Fibroblast of upper back skin (primary cell): ENCODE measurements at regions not wholly inside any gene's neighbourhood (a gene's known extent, or its start where the extent isn't known, plus 50 kb on each side); places are given as distances from the start of the nearest gene placed in this dataset.
"Not testable (repeated sequence)": the region's sequence is repeated elsewhere in the genome, so short reads cannot be mapped to it uniquely, and the experiment has no call there.

Experiments
- DNase-seq: peaks from one replicate; pipeline ENCODE4 v3.0.0-alpha.2; 2013

DNA sequence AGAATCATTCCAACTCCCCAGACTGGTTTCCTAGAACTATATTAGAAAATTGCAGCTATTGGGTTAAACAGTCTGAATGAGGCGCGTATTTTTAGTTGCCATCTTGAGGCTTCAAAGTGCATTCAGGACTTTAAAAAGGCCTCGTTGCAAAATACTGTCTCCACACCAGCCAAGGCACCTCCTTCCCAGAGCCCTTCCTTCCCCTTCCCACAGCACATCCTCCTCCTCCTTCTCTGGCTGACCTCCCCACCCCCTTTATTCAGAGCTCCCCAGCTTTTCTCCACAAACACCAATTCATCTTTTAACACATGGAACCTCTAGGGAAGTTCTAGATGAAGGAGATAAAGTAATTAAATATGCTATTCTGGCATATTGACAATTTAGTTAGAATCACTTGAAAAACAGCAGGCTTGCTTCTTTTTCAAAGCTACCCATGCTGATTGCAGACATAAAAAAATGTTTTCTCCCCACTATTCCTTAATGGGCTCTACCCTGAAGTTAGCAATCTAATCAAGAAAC is 90.3 kb downstream of the RTP5 start:
- no peak for DNase-seq

- no peak for DNase-seq
Measured at GRCh38 chr2:241961454-241961853, 91.9 kb downstream of the RTP5 start.

- no peak for DNase-seq
Measured at GRCh38 chr2:241964133-241964532, 94.6 kb downstream of the RTP5 start.

DNA sequence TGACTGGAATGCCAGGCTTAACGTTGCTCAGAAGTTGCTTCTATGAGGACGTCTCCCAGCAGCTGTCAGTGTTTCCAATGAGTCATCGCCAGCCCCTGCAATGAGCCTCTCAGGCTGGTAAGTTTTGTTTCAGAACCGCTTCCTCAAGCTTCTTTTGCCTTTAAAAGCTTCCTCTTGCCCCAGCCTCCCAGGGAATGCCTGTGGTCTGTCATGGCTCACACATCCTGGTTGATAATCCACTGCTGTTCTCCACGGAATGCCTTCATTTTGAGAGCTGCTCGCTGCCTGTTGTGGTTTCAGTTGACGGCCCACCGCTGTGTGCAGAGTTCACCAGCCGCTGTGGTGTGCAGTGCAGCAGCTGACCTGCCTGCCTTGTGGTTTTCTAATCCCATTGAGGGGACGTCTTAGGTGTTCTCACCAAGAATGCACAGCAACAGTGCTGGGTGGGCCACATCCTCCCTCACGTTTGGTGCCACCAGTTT is 96.4 kb downstream of the RTP5 start:
- peak; percentile 99 for DNase-seq

DNA sequence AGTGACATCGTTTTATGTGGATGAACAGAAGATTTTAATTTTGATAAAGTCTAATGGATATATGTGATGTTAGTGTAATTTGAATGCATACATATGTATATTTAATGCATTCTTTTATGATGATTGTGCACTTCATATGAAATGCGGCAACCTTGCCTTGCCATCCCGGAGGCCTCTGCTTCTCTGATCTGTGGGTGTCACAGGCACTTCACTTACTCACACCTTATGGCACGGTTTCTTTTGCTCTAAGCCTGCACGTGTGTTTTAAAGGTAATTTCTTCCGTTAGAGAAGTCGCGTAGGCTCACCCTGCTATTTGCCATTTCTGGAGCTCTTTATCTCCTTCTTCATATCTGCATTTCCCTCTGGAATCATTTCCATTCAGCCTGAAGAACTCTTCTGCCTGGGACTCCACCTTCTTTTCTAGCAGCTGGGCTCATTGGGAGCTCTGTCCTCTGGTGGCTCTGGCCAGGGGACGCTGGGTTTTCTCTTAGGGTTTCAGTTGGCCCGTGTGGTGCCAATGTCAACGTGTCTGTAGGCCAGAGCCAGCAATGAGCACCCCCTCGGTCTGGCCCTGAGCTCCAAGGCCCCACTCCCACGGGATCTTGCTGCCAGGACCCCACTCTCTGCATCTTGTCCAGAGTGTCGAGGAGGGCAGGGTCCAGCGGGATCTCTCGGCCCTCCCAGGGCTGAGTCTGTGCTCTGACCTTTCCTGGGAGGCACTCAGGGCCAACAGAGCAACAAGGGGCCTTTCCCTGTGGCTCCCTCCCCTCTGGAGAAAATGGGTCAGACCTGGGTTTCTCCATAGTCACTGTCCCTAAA is 97.3 kb downstream of the RTP5 start:
- peak; percentile 19 for DNase-seq

DNA sequence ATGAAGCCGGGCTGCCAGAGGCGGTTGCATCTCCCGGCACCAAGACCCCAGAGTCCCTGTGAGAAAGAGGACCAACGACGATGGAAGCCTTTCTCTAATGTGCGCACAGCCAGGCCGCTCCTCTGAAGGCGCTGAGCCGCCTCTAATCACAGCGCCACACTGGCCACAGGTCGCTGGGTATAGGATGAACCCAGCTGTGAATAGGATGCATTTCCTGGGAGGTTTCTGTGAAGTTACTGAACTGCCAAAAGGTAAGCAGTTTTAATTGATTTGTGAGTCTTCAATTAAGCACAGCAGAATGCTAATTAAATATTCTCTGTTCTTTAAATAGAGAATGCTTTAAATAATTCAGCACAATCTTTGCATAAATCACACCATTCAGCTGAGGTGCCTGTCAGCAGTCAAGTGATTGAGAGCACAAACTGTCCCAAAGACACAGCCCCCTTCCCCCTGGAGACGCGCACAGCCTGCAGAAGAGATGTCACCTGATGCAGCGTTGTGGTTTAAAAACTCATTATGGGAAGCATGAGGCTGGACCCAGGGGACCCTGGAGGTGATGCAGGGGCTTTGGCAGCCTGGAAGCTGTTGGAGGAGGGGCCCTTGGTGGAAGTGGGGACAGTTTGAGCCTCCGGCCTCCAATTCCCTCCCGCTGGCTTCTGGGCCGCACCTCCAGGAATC is 98.1 kb downstream of the RTP5 start:
- DNase-seq, result no peak

GRCh38 chr2:241968417-241968816 is 98.9 kb downstream of the RTP5 start:
- DNase-seq, result no peak

DNA sequence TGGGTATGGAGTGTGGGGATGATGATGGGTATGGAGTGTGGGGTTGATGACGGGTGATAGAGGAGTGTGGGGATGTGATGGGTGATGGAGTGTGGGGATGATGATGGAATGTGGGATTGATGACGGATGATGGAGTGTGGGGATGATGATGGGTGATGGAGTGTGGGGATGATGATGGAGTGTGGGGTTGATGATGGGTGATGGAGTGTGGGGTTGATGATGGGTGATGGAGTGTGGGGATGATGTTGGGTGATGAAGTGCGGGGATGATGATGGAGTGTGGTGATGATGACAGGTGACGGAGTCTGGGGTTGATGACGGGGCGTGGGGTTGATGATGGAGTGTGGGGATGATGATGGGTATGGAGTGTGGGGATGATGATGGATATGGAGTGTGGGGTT is 99.7 kb downstream of the RTP5 start:
- DNase-seq, result not testable (repeated sequence)

DNA sequence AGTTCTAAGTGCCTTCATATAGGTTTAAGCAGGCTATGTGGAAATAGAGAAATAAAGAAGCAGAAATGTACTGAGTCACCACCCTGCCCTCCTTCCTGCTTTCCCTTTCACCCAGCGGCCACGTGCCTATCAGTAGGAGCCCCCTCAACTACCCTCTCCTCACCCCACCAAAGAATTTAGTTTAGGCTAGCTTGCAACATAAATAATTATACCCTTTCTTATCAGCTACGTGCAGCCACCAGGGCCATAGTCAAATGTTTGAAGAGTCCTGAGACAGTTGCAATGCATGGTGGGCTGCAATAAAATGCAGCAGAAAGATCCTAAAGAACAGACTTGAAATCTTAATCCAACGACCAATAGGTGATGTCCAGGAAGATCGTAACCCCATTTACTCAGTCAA is 101.2 kb downstream of the RTP5 start:
- no peak for DNase-seq

GRCh38 chr2:241974096-241974495 is 104.6 kb downstream of the RTP5 start:
- no peak for DNase-seq

DNA sequence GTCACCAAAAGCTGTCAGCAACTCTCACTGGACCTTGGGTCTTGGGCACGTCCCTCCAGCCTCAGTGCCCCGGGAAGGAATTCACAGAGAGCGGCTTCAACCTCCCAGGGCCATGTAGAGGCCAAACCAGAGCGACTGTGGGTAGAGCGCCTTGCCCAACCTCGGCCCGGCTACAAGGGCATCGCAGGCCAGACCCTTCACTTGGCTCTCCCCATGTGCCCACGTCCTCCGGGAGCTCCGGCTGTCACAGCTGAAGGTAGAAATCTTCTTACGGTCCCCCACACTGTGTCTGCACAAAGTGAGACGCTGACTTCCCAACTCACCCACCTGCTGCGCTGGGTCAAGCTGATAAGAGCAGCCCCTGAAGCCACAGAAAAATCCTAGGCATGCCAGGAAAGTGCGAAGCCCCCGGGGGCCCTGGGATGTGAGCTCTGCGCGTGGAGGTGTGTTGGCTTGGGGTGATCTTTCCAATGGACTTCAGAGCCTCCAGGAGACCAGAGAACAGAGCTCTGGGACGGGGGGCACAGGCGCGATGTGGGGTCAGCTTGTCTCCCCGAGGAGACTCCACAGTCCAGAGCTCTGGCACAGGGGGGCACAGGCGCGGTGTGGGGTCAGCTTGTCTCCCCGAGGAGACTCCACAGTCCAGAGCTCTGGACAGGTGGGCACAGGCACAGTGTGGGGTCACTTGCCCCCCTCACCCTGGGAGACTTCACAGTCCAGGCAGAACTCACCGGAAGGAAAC is 105.5 kb downstream of the RTP5 start:
- no peak for DNase-seq

DNA sequence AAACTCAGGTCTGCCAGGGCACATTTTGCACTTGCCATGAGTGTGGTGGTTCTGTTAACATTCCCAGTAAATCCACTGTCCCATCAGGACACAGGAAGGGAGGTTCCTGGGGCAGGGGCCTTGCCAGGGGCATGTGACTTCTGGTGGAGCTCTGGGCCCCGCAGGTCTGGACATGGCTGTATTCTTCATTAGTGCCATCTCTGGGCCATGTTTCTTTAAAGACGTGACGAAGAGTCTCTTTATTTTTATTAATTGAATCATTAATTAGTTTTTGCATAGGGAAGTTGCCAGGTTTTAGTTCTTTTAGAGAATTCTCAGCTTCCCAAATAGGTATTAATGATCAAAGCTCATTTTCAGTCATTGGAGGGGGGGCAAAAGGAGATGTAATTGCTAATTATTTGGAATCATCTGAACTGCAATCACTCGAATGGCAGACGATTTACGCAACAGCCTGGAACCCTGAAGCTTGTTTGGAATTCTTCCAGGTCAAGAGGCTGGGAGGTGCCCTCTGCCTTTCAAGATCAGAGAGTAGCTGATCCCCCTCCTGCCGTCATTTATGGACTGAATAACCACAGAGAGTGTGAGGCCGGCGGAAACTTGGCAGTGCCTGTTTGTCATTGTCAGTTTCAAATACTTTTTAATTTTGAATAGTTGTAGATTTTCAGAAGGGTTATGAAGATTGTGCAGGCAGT is 106.2 kb downstream of the RTP5 start:
- DNase-seq, result no peak

GRCh38 chr2:241976296-241976695 is 106.8 kb downstream of the RTP5 start:
- DNase-seq, result no peak

DNA sequence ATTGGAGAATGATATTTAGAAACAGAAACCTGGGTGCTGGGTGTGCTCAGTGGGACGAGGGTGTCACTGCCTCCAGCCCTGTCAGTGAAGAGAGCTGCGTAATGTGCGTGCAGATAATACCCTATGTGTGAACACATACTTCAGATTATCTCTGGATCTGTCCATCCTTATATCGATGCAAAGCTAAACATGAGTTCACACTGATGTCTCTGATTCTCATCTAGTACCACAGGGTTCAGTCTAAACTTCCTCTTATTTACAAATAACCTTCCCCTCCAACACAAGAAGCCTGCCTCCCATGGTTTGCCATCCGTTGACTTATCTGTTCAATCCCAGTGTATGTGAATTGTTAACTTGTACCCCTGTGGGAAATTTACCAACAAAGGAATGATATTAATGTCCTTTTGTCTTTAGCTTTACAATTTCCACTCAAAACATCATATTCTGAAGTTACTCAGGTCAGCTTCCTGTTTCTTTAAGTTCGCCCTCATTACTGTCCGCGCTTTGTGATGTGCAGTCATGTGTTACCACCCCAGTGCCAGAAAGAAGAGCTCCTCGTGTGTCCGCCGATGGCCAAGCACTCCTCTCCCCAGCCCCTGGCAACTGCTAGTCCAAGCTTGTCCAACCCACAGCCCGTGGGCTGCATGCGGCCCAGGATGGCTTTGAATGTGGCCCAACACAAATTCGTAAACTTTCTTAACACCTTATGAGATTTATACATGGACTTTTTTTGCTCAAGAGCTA is 108.2 kb downstream of the RTP5 start:
- no peak for DNase-seq

GRCh38 chr2:241978670-241979069 is 109.1 kb downstream of the RTP5 start:
- no peak for DNase-seq

GRCh38 chr2:241980193-241980592 is 110.7 kb downstream of the RTP5 start:
- no peak for DNase-seq

DNA sequence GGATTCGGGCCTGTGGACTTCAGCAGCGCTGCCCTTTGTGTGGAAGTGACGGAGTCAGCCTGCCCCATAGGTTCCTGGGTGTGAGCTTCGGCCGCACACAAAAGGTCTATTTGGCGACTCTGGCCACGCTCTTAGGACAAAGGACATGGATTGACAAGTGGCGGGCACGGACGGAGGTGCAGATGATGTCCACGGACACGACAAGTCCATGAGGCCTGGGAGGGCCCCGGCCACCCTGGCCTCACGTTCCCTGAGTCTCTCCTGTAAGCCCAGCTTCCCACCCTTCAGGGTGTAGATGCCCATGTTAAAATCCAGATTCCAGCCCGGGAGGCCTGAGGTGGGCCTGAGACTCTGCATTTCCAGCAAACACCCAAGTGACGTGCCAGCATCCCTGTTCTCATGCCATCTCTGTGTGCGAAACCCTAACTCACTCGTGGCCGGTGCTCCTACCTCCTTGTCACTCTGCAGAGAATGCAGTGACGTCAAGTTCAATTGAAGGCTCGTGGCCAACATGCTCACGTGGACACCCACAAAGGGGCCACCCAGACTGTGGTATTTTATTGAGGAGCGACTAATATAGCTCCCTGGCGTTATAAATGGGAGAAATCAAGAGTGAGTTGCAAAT is 111.7 kb downstream of the RTP5 start:
- DNase-seq, result no peak

- DNase-seq, result no peak
Measured at GRCh38 chr2:241982706-241983570, 113.4 kb downstream of the RTP5 start.

- no peak for DNase-seq
Measured at GRCh38 chr2:241983571-241984270, 114.2 kb downstream of the RTP5 start.

GRCh38 chr2:241984271-241984655 is 114.7 kb downstream of the RTP5 start:
- no peak for DNase-seq
